WTC11 (cell line): ENCODE measurements at regions not wholly inside any gene's neighbourhood (a gene's known extent, or its start where the extent isn't known, plus 50 kb on each side); places are given as distances from the start of the nearest gene placed in this dataset.
"Not testable (repeated sequence)": the region's sequence is repeated elsewhere in the genome, so short reads cannot be mapped to it uniquely, and the experiment has no call there.

Source experiments
- ATAC-seq: fragments of 200-7000 bp; cut with Tn5 transposase; 2 replicates; pipeline ENCODE4 v1.10.0; 2021; ENCODE audit warnings: mild to moderate bottlenecking, moderate library complexity
- CTCF ChIA-PET: fragments of 300-600 bp; sonication (Branson Sonifier 250); formaldehyde crosslinking; loops from one replicate; lab custom pipeline; 2021; ENCODE audit warnings: antibody characterized with exemption; lab: Charles Lee
- POLR2A ChIA-PET: fragments of 350-600 bp; sonication (Branson Sonifier 250); formaldehyde crosslinking; loops from one replicate; lab custom pipeline; 2021; ENCODE audit warnings: antibody characterized with exemption; lab: Charles Lee
- DNase-seq: peaks from one replicate; pipeline ENCODE4 v3.0.0; 2021; ENCODE audit warnings: low spot score
- H3K27ac Mint-ChIP-seq: 2 replicates; pipeline ENCODE4 v1.8.0; 2021; ENCODE audit warnings: mixed read lengths
- H3K27me3 Mint-ChIP-seq: 2 replicates; pipeline ENCODE4 v1.8.0; 2021; ENCODE audit warnings: low read depth, mild to moderate bottlenecking, moderate library complexity, mixed read lengths
- H3K36me3 Mint-ChIP-seq: 2 replicates; pipeline ENCODE4 v1.8.0; 2021; ENCODE audit warnings: mixed read lengths
- H3K4me1 Mint-ChIP-seq: 2 replicates; pipeline ENCODE4 v1.8.0; 2022; ENCODE audit warnings: mixed read lengths
- H3K4me3 Mint-ChIP-seq: 2 replicates; pipeline ENCODE4 v1.8.0; 2021; ENCODE audit warnings: mild to moderate bottlenecking, moderate library complexity, mixed read lengths
- H3K9me3 Mint-ChIP-seq: 2 replicates; pipeline ENCODE4 v1.8.0; 2021; ENCODE audit warnings: mixed read lengths
- ARID4B ChIP-seq: sonication (generic); formaldehyde crosslinking; IDR thresholded peaks from 2 replicates; pipeline ENCODE4 v1.8.0; 2023; ENCODE audit warnings: missing genetic modification reagents, mild to moderate bottlenecking, borderline replicate concordance
- ESRRA ChIP-seq: sonication (generic); formaldehyde crosslinking; IDR thresholded peaks from 2 replicates; pipeline ENCODE4 v1.8.1; 2022; ENCODE audit warnings: mild to moderate bottlenecking, missing genetic modification reagents, borderline replicate concordance
- ETV6 ChIP-seq: sonication (generic); formaldehyde crosslinking; IDR thresholded peaks from 2 replicates; pipeline ENCODE4 v1.8.1; 2022; ENCODE audit warnings: mild to moderate bottlenecking, missing genetic modification reagents
- FOXJ3 ChIP-seq: sonication (generic); formaldehyde crosslinking; IDR thresholded peaks from 2 replicates; pipeline ENCODE4 v1.9.0; 2021; ENCODE audit warnings: missing genetic modification reagents, mild to moderate bottlenecking, borderline replicate concordance
- GRHL2 ChIP-seq: fragments of 250-450 bp; sonication (Bioruptor Pico); IDR thresholded peaks from 2 replicates; pipeline ENCODE4 v1.8.0; 2022; ENCODE audit warnings: mild to moderate bottlenecking, moderate library complexity; ENCODE audit not compliant: insufficient replicate concordance, severe bottlenecking
- NFATC4 ChIP-seq: fragments of 250-450 bp; sonication (Bioruptor Pico); IDR thresholded peaks from 2 replicates; pipeline ENCODE4 v1.9.0; 2021; ENCODE audit warnings: mild to moderate bottlenecking
- PRDM15 ChIP-seq: sonication (generic); formaldehyde crosslinking; IDR thresholded peaks from 2 replicates; pipeline ENCODE4 v1.8.0; 2022; ENCODE audit warnings: missing genetic modification reagents
- RELA ChIP-seq: sonication (generic); formaldehyde crosslinking; IDR thresholded peaks from 2 replicates; pipeline ENCODE4 v1.8.1; 2022; ENCODE audit warnings: missing genetic modification reagents, mild to moderate bottlenecking, borderline replicate concordance
- SP1 ChIP-seq: sonication (generic); formaldehyde crosslinking; conservative IDR thresholded peaks from 2 replicates; pipeline ENCODE4 v1.8.1; 2022; ENCODE audit warnings: missing genetic modification reagents
- ZNF138 ChIP-seq: sonication (generic); formaldehyde crosslinking; conservative IDR thresholded peaks from 2 replicates; pipeline ENCODE4 v1.8.1; 2022; ENCODE audit warnings: mild to moderate bottlenecking, moderate library complexity, missing genetic modification reagents
- ZNF232 ChIP-seq: sonication (generic); formaldehyde crosslinking; IDR thresholded peaks from 2 replicates; pipeline ENCODE4 v1.8.0; 2022; ENCODE audit warnings: mild to moderate bottlenecking, missing genetic modification reagents
- ZNF396 ChIP-seq: fragments of 250-450 bp; sonication (Bioruptor Pico); IDR thresholded peaks from 2 replicates; pipeline ENCODE4 v1.8.0; 2021; ENCODE audit warnings: mild to moderate bottlenecking, moderate library complexity, borderline replicate concordance
- TF ChIP-seq, protein P1 (sequence below): fragments of 250-450 bp; sonication (Bioruptor Pico); IDR thresholded peaks from 2 replicates; pipeline ENCODE4 v1.9.0; 2021; ENCODE audit warnings: moderate library complexity, mild to moderate bottlenecking, inconsistent platforms, borderline replicate concordance
- TF ChIP-seq, protein P2 (sequence below): fragments of 200-600 bp; IDR thresholded peaks from 2 replicates; pipeline ENCODE4 v1.8.0; 2022; ENCODE audit warnings: antibody characterized with exemption

DNA sequence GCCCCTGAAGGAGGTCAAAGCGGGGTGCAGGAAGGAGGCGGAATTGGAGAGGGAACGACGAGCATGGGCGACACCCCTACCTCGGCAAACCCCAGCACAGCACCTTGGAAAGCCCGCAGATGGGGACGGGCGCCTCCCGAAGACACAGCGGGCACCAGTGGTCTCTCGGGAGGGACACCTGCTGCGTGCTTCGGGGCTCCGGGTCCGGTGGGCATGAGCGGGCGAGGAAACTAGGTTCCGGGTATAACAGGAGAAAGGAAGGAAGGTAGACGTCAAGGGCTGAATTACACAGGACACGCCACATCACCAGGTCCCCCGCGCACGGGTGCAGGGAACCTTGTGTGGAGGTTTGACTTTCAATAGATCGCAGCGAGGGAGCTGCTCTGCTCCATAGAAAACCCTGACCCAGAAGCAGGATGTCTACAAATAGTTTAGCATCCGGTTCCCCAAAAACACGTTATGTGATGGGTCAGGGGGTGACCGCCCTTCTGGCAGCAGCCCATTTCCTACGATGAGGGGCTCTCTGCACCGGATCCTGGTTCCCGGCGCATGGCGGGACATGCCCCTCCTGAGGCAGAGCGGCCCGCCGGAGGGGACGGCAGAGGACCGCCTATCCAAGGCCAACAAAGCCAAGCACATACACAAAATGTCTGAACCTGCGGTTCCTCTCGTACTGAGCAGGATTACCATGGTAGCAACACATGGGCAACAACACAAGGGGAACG lies 196.9 kb downstream of the ALG10 start:
- Mint-ChIP-seq H3K9me3 (peaks cover 49% of the 10 kb centered on the region), H3K36me3 (peaks cover 57% of the 10 kb centered on the region), H3K27ac (no peak overlapping the region), H3K27me3 (peaks cover 5% of the 10 kb centered on the region; the same call in 1 of the 2 replicates)
- POLR2A ChIA-PET = no interaction called here
- DNase-seq (no peak), ATAC-seq (no peak)
- TF ChIP-seq GRHL2 (no peak), SP1 (CRISPR knock-in tag) (no peak), ZNF138 (no peak), ZNF232 (no peak), ESRRA (no peak), RELA (CRISPR knock-in tag) (no peak), FOXJ3 (CRISPR knock-in tag) (no peak), ARID4B (CRISPR knock-in tag) (no peak), PRDM15 (CRISPR knock-in tag) (no peak), ZNF396 (CRISPR knock-in tag) (no peak), NFATC4 (no peak), ETV6 (CRISPR knock-in tag) (no peak)
- TF ChIP-seq, protein P1, sequence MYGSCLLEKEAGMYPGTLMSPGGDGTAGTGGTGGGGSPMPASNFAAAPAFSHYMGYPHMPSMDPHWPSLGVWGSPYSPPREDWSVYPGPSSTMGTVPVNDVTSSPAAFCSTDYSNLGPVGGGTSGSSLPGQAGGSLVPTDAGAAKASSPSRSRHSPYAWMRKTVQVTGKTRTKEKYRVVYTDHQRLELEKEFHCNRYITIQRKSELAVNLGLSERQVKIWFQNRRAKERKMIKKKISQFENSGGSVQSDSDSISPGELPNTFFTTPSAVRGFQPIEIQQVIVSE = no peak
- TF ChIP-seq, protein P2, sequence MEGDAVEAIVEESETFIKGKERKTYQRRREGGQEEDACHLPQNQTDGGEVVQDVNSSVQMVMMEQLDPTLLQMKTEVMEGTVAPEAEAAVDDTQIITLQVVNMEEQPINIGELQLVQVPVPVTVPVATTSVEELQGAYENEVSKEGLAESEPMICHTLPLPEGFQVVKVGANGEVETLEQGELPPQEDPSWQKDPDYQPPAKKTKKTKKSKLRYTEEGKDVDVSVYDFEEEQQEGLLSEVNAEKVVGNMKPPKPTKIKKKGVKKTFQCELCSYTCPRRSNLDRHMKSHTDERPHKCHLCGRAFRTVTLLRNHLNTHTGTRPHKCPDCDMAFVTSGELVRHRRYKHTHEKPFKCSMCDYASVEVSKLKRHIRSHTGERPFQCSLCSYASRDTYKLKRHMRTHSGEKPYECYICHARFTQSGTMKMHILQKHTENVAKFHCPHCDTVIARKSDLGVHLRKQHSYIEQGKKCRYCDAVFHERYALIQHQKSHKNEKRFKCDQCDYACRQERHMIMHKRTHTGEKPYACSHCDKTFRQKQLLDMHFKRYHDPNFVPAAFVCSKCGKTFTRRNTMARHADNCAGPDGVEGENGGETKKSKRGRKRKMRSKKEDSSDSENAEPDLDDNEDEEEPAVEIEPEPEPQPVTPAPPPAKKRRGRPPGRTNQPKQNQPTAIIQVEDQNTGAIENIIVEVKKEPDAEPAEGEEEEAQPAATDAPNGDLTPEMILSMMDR = no peak
- TF ChIP-seq, all 79 proteins: peak for 0
- Mint-ChIP-seq H3K4me1 (no peaks in the 10 kb centered on the region), H3K4me3 (no peak overlapping the region)
- CTCF ChIA-PET = no interaction called here

GRCh38 chr12:34220079-34220478 lies 197.8 kb downstream of the ALG10 start:
- CTCF ChIA-PET, H3K27ac Mint-ChIP-seq, H3K4me1 Mint-ChIP-seq, H3K27me3 Mint-ChIP-seq, ATAC-seq, POLR2A ChIA-PET, H3K4me3 Mint-ChIP-seq, DNase-seq: not testable (repeated sequence)
- peaks cover 50% of the 10 kb centered on the region for H3K9me3 Mint-ChIP-seq
- H3K36me3 Mint-ChIP-seq = peaks cover 50% of the 10 kb centered on the region
